Transverse colon (tissue), 4 donors: ENCODE measurements at regions not wholly inside any gene's neighbourhood (a gene's known extent, or its start where the extent isn't known, plus 50 kb on each side); places are given as distances from the start of the nearest gene placed in this dataset.

Experiments used
- CTCF ChIP-seq, 5 experiments: fragments of 200-600 bp in 3 of 5; fragments of 450-650 bp in 2 of 5; sonication (generic) in 3 of 5; IDR thresholded peaks; 1 replicate in 2 of 5; 2 replicates in 3 of 5; pipeline ENCODE4 v1.5.1; 2016 to 2017; ENCODE audit warnings: antibody characterized with exemption in 5 of 5, inconsistent platforms in 3 of 5, mild to moderate bottlenecking in 2 of 5, moderate library complexity in 1 of 5
- EP300 ChIP-seq: sonication (generic); formaldehyde crosslinking; IDR thresholded peaks from one replicate; pipeline ENCODE4 v1.6.1; 2017; ENCODE audit warnings: antibody characterized with exemption, low read depth
- POLR2A ChIP-seq: fragments of 450-650 bp; IDR thresholded peaks from one replicate; pipeline ENCODE4 v1.6.1; 2016; ENCODE audit warnings: antibody characterized with exemption, mild to moderate bottlenecking, moderate library complexity
- POLR2AphosphoS5 ChIP-seq, 3 donors: sonication (generic); formaldehyde crosslinking; IDR thresholded peaks; one replicate each; pipeline ENCODE4 v1.6.1; 2016; ENCODE audit warnings: antibody characterized with exemption in 3 of 3

- no peak for TF ChIP-seq POLR2AphosphoS5 (IDR thresholded peaks at IDR 0.05)
- no peak for TF ChIP-seq POLR2A
- no peak for TF ChIP-seq CTCF (IDR thresholded peaks at IDR 0.05)
- TF ChIP-seq EP300 = no peak
These were observed 77.2 kb upstream of the AKIP1 start for GRCh38 chr11:8833568-8834315.
